Endothelial cell of umbilical vein (primary cell): ENCODE measurements at regions not wholly inside any gene's neighbourhood (a gene's known extent, or its start where the extent isn't known, plus 50 kb on each side); places are given as distances from the start of the nearest gene placed in this dataset.

Experiments
- BruUV-seq: library from RNA; stranded (reverse); fragments of 400-500 nt; replicated peaks from 2 replicates; lab custom pipeline; 2021; lab: Mats Ljungman, UMichigan
- CTCF ChIA-PET: fragments of 300-600, 350-600 bp; sonication (Branson Sonifier 250); formaldehyde crosslinking; loops from one replicate; lab custom pipeline; 2021; ENCODE audit warnings: antibody characterized with exemption, inconsistent platforms; lab: Charles Lee
- POLR2A ChIA-PET: fragments of 300-600, 350-600 bp; sonication (Branson Sonifier 250); formaldehyde crosslinking; loops from one replicate; lab custom pipeline; 2021; ENCODE audit warnings: antibody characterized with exemption, inconsistent platforms; lab: Charles Lee
- DNase-seq: peaks from one replicate; pipeline ENCODE4 v3.0.0-alpha.2; 2011; ENCODE audit warnings: low read depth, low spot score
- FAIRE-seq: peaks from 2 replicates; lab custom pipeline; 2011; peaks lifted over from hg19 to GRCh38; lab: Jason Lieb, UNC
- H2AFZ ChIP-seq: 2 replicates; pipeline ENCODE4 v1.6.0; 2012; ENCODE audit warnings: low read depth, low read length, control low read depth, inconsistent platforms
- H3K27ac ChIP-seq: 2 replicates; pipeline ENCODE4 v1.5.1; 2011; ENCODE audit warnings: low read depth, mild to moderate bottlenecking, control low read depth, low read length, moderate library complexity; ENCODE audit not compliant: insufficient read depth
- H3K27me3 ChIP-seq, 2 experiments: 2 replicates each; pipeline versions ENCODE4 v1.6.0 to v1.6.1; 2011; ENCODE audit warnings: low read length in 2 of 2, mixed read lengths in 1 of 2; ENCODE audit not compliant: control insufficient read depth in 2 of 2, insufficient read depth in 2 of 2
- H3K36me3 ChIP-seq, 2 experiments: 2 replicates in 1 of 2; 3 replicates in 1 of 2; pipeline ENCODE4 v1.5.1; 2011; ENCODE audit warnings: low read length in 2 of 2, mild to moderate bottlenecking in 1 of 2, moderate library complexity in 1 of 2; ENCODE audit not compliant: control insufficient read depth in 2 of 2, insufficient read depth in 2 of 2; ENCODE audit errors: extremely low read depth in 1 of 2
- H3K4me1 ChIP-seq: 3 replicates; pipeline ENCODE4 v1.5.1; 2011; ENCODE audit warnings: mild to moderate bottlenecking, low read length; ENCODE audit not compliant: control insufficient read depth, insufficient read depth; ENCODE audit errors: extremely low read depth
- H3K4me2 ChIP-seq: 2 replicates; pipeline ENCODE4 v1.6.1; 2011; ENCODE audit warnings: low read length, control low read depth, mixed read lengths; ENCODE audit not compliant: insufficient read depth
- H3K4me3 ChIP-seq, 3 experiments: fragments of 200-600 bp in 1 of 3; sonication (generic), shearing (Covaris generic) in 1 of 3; replicated peaks in 1 of 3; 2 replicates each; pipeline ENCODE4 v1.5.1; 2011 to 2016; ENCODE audit warnings: control low read depth in 3 of 3, low read length in 3 of 3, mild to moderate bottlenecking in 2 of 3, inconsistent platforms in 1 of 3, low read depth in 1 of 3, moderate library complexity in 1 of 3; ENCODE audit not compliant: insufficient read depth in 1 of 3
- H3K79me2 ChIP-seq: 2 replicates; pipeline ENCODE4 v1.6.0; 2012; ENCODE audit warnings: low read length, inconsistent platforms; ENCODE audit not compliant: control insufficient read depth, insufficient read depth
- H3K9ac ChIP-seq: replicated peaks from 2 replicates; pipeline ENCODE3; 2011; ENCODE audit warnings: low read length, control low read depth; ENCODE audit not compliant: insufficient read depth; ENCODE audit errors: extremely low read depth
- H3K9me1 ChIP-seq: replicated peaks from 3 replicates; pipeline ENCODE4 v1.6.0; 2011; ENCODE audit warnings: mild to moderate bottlenecking, low read length; ENCODE audit not compliant: control insufficient read depth, insufficient read depth; ENCODE audit errors: extremely low read depth
- H3K9me3 ChIP-seq: replicated peaks from 2 replicates; pipeline ENCODE4 v1.5.1; 2012; ENCODE audit warnings: low read length, inconsistent platforms; ENCODE audit not compliant: control insufficient read depth, insufficient read depth
- H4K20me1 ChIP-seq: replicated peaks from 2 replicates; pipeline ENCODE3; 2011; ENCODE audit warnings: mild to moderate bottlenecking, low read length; ENCODE audit not compliant: control insufficient read depth, insufficient read depth; ENCODE audit errors: extremely low read depth
- CTCF ChIP-seq, 2 donors: IDR thresholded peaks; 1 replicate in 1 of 2; 2 replicates in 1 of 2; pipeline ENCODE4 v1.5.1; 2011; ENCODE audit warnings: low read length in 2 of 2, mild to moderate bottlenecking in 2 of 2, moderate library complexity in 2 of 2, control low read depth in 1 of 2, inconsistent platforms in 1 of 2, low read depth in 1 of 2; ENCODE audit not compliant: insufficient read depth in 1 of 2; ENCODE audit errors: extremely low read depth in 1 of 2
- EZH2 ChIP-seq: IDR thresholded peaks from 2 replicates; pipeline ENCODE4 v1.6.1; 2012; ENCODE audit warnings: borderline replicate concordance, low read depth, mild to moderate bottlenecking, moderate library complexity, low read length, inconsistent platforms; ENCODE audit not compliant: severe bottlenecking
- FOS ChIP-seq: IDR thresholded peaks from 2 replicates; pipeline ENCODE4 v1.6.1; 2011; ENCODE audit warnings: mild to moderate bottlenecking, low read length, moderate library complexity, borderline replicate concordance; ENCODE audit not compliant: insufficient read depth
- GATA2 ChIP-seq: IDR thresholded peaks from 2 replicates; pipeline ENCODE4 v1.7.0; 2011; ENCODE audit warnings: low read depth, mild to moderate bottlenecking, moderate library complexity, mixed read lengths, low read length; ENCODE audit not compliant: insufficient read length, insufficient read depth
- JUN ChIP-seq: IDR thresholded peaks from 2 replicates; pipeline ENCODE4 v1.6.1; 2011; ENCODE audit warnings: borderline replicate concordance, low read depth; ENCODE audit not compliant: insufficient read length, insufficient read depth
- MAX ChIP-seq: IDR thresholded peaks from 2 replicates; pipeline ENCODE4 v1.6.1; 2011; ENCODE audit not compliant: insufficient read depth, insufficient read length
- MYC ChIP-seq: IDR thresholded peaks from one replicate; pipeline ENCODE4 v1.6.1; 2011; ENCODE audit warnings: mild to moderate bottlenecking, low read depth, low read length
- POLR2A ChIP-seq: IDR thresholded peaks from 2 replicates; pipeline ENCODE4 v1.6.1; 2012; ENCODE audit warnings: low read depth, mild to moderate bottlenecking, control low read depth, low read length
- POLR2AphosphoS5 ChIP-seq: IDR thresholded peaks from 2 replicates; pipeline ENCODE4 v1.6.1; 2012; ENCODE audit warnings: low read depth, mild to moderate bottlenecking, control low read depth, low read length, moderate library complexity; ENCODE audit not compliant: insufficient read depth
- dilution Hi-C: fragments of 300-500 bp; cut with MboI; formaldehyde crosslinking; loops from one replicate; pipeline ENCODE4 v1.15.0; 2019; ENCODE audit warnings: low sequenced_read_pairs; ENCODE audit not compliant: extremely low pct_ligation_motif_present
- intact Hi-C: fragments of 100-400 bp; cut with micrococcal nuclease; formaldehyde crosslinking; loops from one replicate; pipeline ENCODE4 v1.10.0; 2022

DNA sequence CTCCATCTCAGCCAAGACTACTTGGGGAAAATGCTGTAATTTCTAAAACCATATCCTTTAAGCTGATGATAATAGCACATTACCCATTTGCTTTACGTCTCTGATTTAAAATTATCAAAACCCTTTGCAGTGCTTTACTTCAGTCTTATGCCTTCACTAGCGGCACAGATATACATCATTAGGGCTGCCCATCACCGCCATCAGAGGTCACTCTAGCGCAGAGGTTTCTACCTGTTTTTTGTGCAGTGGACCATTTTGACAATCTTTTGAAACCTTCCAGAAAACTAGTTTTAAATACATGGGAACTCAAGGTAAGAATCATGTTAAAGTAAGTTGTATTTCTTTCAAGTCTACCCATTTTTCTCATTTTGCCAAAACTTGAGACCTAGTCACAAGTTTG is 592.5 kb downstream of the PPARGC1A start:
- no peaks in the 10 kb centered on the region for H3K79me2 ChIP-seq
- no peaks in the 10 kb centered on the region for H3K36me3 ChIP-seq
- no peaks in the 10 kb centered on the region for H3K27me3 ChIP-seq
- DNase-seq (no peak), FAIRE-seq (no peak)
- H3K9me3 ChIP-seq = peaks cover 2% of the 10 kb centered on the region
- H3K4me1 ChIP-seq = no peaks in the 10 kb centered on the region
- ChIA-PET CTCF (no interaction called here), POLR2A (no interaction called here)
- no peaks in the 10 kb centered on the region for H3K9me1 ChIP-seq
- H3K4me2 ChIP-seq = no peak overlapping the region
- H3K9ac ChIP-seq = no peak overlapping the region
- dilution Hi-C loops = no loop called here
- no peak overlapping the region for H3K27ac ChIP-seq
- no peaks in the 10 kb centered on the region for H4K20me1 ChIP-seq
- TF ChIP-seq MYC (no peak), FOS (no peak), JUN (no peak)
- H3K4me3 ChIP-seq = no peak overlapping the region
- no peak overlapping the region for H2AFZ ChIP-seq
- intact Hi-C loops = no loop called here
- no TSS peak for BruUV-seq

DNA sequence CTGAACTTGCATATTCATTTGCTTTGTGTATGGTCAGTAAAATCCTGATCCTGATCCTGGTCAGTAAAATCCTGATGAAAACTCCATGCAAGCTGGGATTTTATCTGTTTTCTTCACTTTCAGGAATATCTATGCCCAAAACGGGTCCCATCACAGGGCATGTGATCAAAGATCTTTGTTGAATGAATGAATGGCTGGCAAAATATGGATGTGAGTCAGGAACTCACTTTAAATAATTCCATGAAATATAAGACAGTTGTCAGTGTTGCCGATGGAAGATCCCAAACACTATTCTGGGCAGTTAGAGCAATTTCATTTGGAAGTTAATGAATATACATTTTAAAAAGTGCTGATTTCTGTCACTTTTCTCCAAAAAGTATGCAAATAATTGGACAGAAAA is 598.4 kb downstream of the GBA3 start:
- no peaks in the 10 kb centered on the region for H3K79me2 ChIP-seq
- no peak overlapping the region for H2AFZ ChIP-seq
- no peaks in the 10 kb centered on the region for H3K27me3 ChIP-seq
- H3K27ac ChIP-seq = no peak overlapping the region
- H3K4me2 ChIP-seq = no peak overlapping the region
- H3K4me1 ChIP-seq = peaks cover 2% of the 10 kb centered on the region
- DNase-seq (no peak), FAIRE-seq (no peak)
- H3K9ac ChIP-seq = no peak overlapping the region
- no peaks in the 10 kb centered on the region for H3K9me1 ChIP-seq
- TF ChIP-seq POLR2A (no peak), EZH2 (no peak), GATA2 (no peak), JUN (no peak), MAX (no peak), POLR2AphosphoS5 (no peak), MYC (no peak), FOS (no peak), CTCF (IDR thresholded peaks at IDR 0.05; ENCODE audit: extremely low read depth in 1 of 2, insufficient read depth in 1 of 2, low read depth in 1 of 2, low read length in 2 of 2) (no peak)
- BruUV-seq = no TSS peak
- H3K4me3 ChIP-seq = no peak overlapping the region
- intact Hi-C loops (no loop called here), dilution Hi-C loops (no loop called here)
- H4K20me1 ChIP-seq = no peaks in the 10 kb centered on the region
- POLR2A ChIA-PET = no interaction called here
- H3K9me3 ChIP-seq = peaks cover 4% of the 10 kb centered on the region
- CTCF ChIA-PET = no interaction called here
- H3K36me3 ChIP-seq = no peaks in the 10 kb centered on the region
